ENCODE measurements at regions not wholly inside any gene's neighbourhood (a gene's known extent, or its start where the extent isn't known, plus 50 kb on each side); places are given as distances from the start of the nearest gene placed in this dataset.

GRCh38 chr4:159542296-159542695 is 439.4 kb downstream of the RAPGEF2 start:
- TF ChIP-seq POLR2A (IDR thresholded peaks at IDR 0.05; ENCODE audit: low read length): no peak
- no peak for TF ChIP-seq GATA1 (IDR thresholded peaks at IDR 0.05; ENCODE audit: low read depth, low read length)

All from erythroblast (primary cell).